GM20000 (cell line): ENCODE measurements at regions not wholly inside any gene's neighbourhood (a gene's known extent, or its start where the extent isn't known, plus 50 kb on each side); places are given as distances from the start of the nearest gene placed in this dataset.

Source experiments
- DNase-seq: peaks from one replicate; pipeline ENCODE4 v3.0.0; 2012; ENCODE audit warnings: low spot score
- CTCF ChIP-seq: IDR thresholded peaks from 2 replicates; pipeline ENCODE4 v1.5.1; 2012; ENCODE audit warnings: mild to moderate bottlenecking, control low read depth; ENCODE audit errors: extremely low read depth, missing control alignments

- no peak for DNase-seq
- no peak for TF ChIP-seq CTCF
Measured at GRCh38 chr4:151613290-151613689, 147.5 kb downstream of the GATB start.

GRCh38 chr4:151614561-151614960, 146.2 kb downstream of the GATB start:
- no peak for DNase-seq
- no peak for TF ChIP-seq CTCF

- DNase-seq: no peak
Measured at GRCh38 chr4:151618858-151619257, 141.9 kb downstream of the GATB start.

GRCh38 chr4:151620066-151620465, 140.7 kb downstream of the GATB start:
- no peak for TF ChIP-seq CTCF
- DNase-seq: no peak

More at GRCh38 chr4:151618858-151619257, 141.9 kb downstream of the GATB start:
- TF ChIP-seq CTCF: no peak
